HG03354 (cell line): ENCODE measurements at regions not wholly inside any gene's neighbourhood (a gene's known extent, or its start where the extent isn't known, plus 50 kb on each side); places are given as distances from the start of the nearest gene placed in this dataset.
A peak's percentile ranks its signal among the peaks of the same experiment; 100 is the strongest.
"Not testable (repeated sequence)": the region's sequence is repeated elsewhere in the genome, so short reads cannot be mapped to it uniquely, and the experiment has no call there.

ENCODE experiments used
- ATAC-seq: cut with Tn5 transposase; IDR thresholded peaks from one replicate; pipeline ENCODE4 v1.9.1; 2021; ENCODE audit warnings: mild to moderate bottlenecking; ENCODE audit not compliant: unreplicated experiment, poor library complexity, severe bottlenecking

GRCh38 chr9:30243467-30243866 is 2141.0 kb upstream of the ACO1 start:
- ATAC-seq, result no peak

GRCh38 chr9:30244877-30245276 is 2139.6 kb upstream of the ACO1 start:
- no peak for ATAC-seq

GRCh38 chr9:30250872-30251271 is 2133.6 kb upstream of the ACO1 start:
- ATAC-seq, result no peak

DNA sequence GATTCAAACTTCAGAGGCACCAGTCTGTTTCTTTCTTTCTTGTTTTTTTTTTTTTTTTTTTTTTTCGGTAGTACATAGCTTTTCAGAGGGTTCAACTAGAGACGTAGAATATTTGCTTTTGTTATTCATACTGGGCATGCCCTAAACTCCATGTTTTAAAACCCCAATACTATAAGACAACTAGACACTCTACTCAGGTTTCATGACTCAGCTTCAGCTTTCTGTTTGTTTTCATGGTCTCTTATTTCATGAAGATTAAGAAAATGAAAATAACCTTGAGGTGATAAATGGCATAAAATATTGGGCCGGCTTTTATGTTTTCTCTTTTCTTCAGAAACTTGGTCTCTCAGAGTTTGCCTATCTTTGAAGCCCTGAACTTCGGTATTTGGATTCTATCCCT is 2126.3 kb upstream of the ACO1 start:
- ATAC-seq, result no peak

- peak; percentile 81 for ATAC-seq
These were observed 2104.1 kb upstream of the ACO1 start for GRCh38 chr9:30280229-30280900.

- no peak for ATAC-seq
These were observed 2095.0 kb upstream of the ACO1 start for GRCh38 chr9:30289435-30289834.

- not testable (repeated sequence) for ATAC-seq
These were observed 2092.4 kb upstream of the ACO1 start for GRCh38 chr9:30292026-30292425.

DNA sequence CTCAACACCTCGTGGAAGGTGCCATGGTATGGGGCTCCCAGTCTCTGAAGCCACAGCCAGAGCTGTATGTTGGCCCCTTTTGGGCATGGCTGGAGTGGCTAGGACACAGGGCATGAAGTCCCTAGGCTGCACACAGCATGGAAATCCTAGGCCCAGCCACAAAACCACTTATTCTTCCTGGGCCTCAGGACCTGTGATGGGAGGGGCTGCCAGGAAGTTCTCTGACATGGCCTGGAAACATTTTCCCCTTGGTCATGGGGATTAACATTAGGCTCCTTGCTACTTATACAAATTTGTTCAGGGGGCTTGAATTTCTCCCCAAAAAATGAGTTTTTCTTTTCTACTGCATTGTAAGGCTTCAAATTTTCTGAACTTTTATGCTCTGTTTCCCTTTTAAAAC is 2091.2 kb upstream of the ACO1 start:
- no peak for ATAC-seq

DNA sequence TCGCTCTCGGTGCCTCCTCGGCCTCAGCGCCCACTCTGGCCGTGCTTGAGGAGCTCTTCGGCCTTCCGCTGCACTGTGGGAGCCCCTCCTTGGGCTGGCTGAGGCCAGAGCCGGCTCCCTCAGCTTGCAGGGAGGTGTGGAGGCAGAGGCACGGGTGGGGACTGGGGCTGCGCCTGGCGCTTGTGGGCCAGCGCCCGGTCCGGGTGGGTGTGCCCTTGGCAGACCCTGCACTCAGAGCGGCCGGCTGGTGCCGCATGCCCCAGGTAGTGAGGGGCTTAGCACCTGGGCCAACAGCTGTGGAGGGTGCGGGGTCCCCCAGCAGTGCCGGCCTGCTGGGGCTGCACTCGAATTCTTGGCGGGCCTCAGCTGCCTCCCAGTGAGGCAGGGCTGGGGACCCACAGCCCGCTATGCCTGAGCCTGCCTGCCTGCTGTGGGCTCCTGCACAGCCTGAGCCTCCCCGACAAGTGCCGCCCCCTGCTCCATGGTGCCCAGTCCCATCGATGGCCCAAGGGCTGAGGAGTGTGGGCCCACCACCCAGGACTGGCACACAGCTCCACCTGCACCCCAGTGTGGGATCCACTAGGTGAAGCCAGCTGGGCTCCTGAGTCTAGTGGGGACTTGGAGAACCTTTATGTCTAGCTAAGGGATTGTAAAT is 2085.2 kb upstream of the ACO1 start:
- ATAC-seq, result no peak

- no peak for ATAC-seq
These were observed 2083.0 kb upstream of the ACO1 start for GRCh38 chr9:30301271-30301963.

DNA sequence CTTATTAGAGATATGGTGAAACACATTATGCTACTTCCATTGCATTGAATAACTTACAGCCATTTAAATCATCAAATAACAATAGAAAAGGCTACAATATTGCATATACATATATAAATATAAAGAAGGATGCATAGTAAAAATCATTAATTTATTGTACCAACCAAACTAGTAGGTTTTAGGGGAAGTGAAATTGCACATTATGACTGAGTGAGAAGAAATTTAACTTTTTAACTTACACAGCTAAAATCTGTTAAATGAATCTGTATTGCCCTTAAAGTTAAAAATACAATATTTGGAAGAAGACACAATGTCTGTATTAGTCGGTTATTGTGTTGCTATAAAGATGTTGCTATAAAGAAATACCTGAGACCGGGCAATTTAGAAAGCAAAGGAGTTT is 2073.7 kb upstream of the ACO1 start:
- no peak for ATAC-seq

- no peak for ATAC-seq
These were observed 2055.0 kb upstream of the ACO1 start for GRCh38 chr9:30329431-30329830.

GRCh38 chr9:30348904-30349303 is 2035.5 kb upstream of the ACO1 start:
- ATAC-seq, result no peak

- no peak for ATAC-seq
These were observed 2034.6 kb upstream of the ACO1 start for GRCh38 chr9:30349526-30350513.

GRCh38 chr9:30356221-30356620 is 2028.2 kb upstream of the ACO1 start:
- no peak for ATAC-seq

DNA sequence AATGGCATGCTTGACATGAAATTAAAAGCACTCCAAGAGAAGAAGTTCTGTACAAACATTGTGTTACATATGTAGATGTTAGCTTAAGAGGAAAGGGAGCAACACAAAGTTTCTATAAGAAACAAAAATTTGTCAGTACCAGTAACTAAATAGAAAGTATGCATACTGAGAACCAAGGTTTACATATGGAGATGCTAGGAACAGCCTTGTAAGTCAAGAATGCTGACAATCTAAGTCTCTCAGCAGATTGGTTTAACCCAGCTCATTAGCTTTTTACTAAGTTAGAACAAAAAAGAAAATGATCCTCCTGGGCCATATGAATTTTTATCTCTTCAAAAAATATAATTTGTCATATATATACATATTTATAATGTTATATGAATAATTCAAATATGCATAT is 2022.1 kb upstream of the ACO1 start:
- no peak for ATAC-seq

DNA sequence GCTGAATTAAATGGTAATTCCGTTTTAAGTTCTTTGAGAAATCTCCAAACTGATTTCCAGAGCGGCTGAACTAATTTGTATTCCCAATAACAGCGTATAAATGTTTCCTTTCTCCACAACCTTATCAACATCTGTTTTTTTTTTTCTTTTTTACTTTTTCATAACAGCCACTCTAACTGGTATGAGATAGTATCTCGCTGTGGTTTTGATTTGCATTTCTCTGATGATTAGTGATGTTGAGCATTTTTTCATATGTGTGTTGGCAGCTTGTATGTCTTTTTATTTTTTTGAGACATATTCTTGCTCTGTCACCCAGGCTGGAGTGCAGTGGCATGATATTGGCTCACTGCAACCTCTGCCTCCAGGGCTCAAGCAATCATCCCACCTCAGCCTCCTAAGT is 2018.3 kb upstream of the ACO1 start:
- ATAC-seq, result not testable (repeated sequence)

DNA sequence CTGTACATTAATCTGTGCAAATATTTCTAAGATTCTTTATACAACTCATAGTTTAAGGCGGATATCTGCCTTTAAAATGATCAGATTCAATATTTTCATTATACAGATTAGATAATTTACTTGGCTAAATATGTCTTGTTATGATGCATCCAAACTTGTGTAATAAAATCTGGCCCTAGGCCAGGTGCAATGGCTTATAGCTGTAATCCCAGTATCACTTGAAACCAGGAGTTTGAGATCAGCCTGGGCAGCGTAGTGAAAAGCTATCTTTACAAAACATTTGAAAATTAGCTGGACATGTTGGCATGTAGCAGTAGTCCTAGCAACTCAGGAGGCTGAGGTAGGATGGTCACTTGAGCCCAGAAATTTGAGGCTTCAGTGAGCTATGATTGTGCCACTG is 2002.2 kb upstream of the ACO1 start:
- ATAC-seq, result no peak

GRCh38 chr9:30410273-30410672 is 1974.2 kb upstream of the ACO1 start:
- no peak for ATAC-seq

DNA sequence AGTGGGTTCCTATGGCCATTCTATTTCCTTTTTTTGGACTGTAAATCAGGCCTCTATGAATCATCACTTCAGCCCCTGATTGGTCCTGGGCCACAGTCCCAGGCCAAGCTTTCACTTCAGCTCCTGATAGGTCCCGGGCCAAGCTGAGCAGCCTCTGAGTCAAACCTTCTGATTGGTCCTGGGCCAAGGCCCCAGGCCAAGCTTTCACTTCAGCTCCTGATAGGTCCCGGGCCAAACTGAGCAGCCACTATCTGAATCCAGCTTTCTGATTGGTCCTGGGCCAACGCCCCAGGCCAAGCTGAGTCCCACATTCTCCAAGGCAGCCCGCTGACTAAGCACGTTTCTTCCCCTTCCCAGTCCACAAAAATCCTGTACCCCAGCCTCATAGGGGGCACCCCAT is 1972.9 kb upstream of the ACO1 start:
- ATAC-seq, result no peak
